OCI-LY1 (cell line): ENCODE measurements at regions not wholly inside any gene's neighbourhood (a gene's known extent, or its start where the extent isn't known, plus 50 kb on each side); places are given as distances from the start of the nearest gene placed in this dataset.

Source experiments
- CTCF ChIP-seq: fragments of 200-600 bp; sonication (generic), shearing (Covaris generic); IDR thresholded peaks from 2 replicates; pipeline ENCODE4 v1.5.1; 2017; ENCODE audit warnings: mild to moderate bottlenecking, antibody characterized with exemption, low read length, moderate library complexity, mixed read lengths
- EZH2 ChIP-seq: fragments of 200-600 bp; sonication (generic), shearing (Covaris generic); IDR thresholded peaks from 2 replicates; pipeline ENCODE4 v1.8.0; 2017; ENCODE audit warnings: borderline replicate concordance, mixed run types, mild to moderate bottlenecking, antibody characterized with exemption, low read length, moderate library complexity, mixed read lengths

DNA sequence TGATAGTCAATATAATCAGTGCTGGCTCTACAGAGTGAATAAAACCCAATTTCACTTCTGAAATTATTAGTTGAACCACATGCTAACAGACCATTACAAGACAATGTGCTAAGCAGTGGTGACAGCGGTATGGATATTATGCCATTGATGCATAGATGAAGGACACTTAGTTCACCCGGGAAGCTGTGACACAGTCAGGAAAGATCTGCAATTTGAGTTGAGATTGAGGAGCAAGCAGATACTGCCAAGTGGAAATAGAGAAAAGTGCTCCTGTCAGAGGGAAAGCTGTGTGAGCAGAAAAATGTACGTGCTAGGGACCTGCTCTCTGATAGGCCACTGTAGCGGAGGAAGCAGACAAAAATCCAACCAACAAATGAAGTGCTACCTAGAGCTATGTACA lies 529.5 kb upstream of the CDH2 start:
- TF ChIP-seq CTCF = no peak
- TF ChIP-seq EZH2 = no peak
